ENCODE measurements at regions not wholly inside any gene's neighbourhood (a gene's known extent, or its start where the extent isn't known, plus 50 kb on each side); places are given as distances from the start of the nearest gene placed in this dataset.

GRCh38 chr2:23231865-23232264 lies 153.1 kb upstream of the KLHL29 start:
- TF ChIP-seq CTCF (conservative IDR thresholded peaks at IDR 0.05) (no peak), ZFX (IDR thresholded peaks at IDR 0.05) (no peak)
- H3K27ac ChIP-seq, result no peak overlapping the region

GRCh38 chr2:23235292-23235691 lies 149.7 kb upstream of the KLHL29 start:
- no peak overlapping the region for H3K27ac ChIP-seq
- TF ChIP-seq ZFX (IDR thresholded peaks at IDR 0.05) (no peak), CTCF (conservative IDR thresholded peaks at IDR 0.05) (no peak)

GRCh38 chr2:23235736-23236135 lies 149.2 kb upstream of the KLHL29 start:
- TF ChIP-seq CTCF (conservative IDR thresholded peaks at IDR 0.05) (no peak), ZFX (IDR thresholded peaks at IDR 0.05) (no peak)
- no peak overlapping the region for H3K27ac ChIP-seq

- TF ChIP-seq ZFX (IDR thresholded peaks at IDR 0.05) (no peak), CTCF (conservative IDR thresholded peaks at IDR 0.05) (no peak)
- H3K27ac ChIP-seq, result no peak overlapping the region
These were observed 147.8 kb upstream of the KLHL29 start for GRCh38 chr2:23237147-23237546.

- no peak for TF ChIP-seq ZFX (IDR thresholded peaks at IDR 0.05)
- no peak for TF ChIP-seq CTCF (conservative IDR thresholded peaks at IDR 0.05)
- no peak overlapping the region for H3K27ac ChIP-seq
These were observed 146.8 kb upstream of the KLHL29 start for GRCh38 chr2:23238011-23238657.

- H3K27ac ChIP-seq, result no peak overlapping the region
- TF ChIP-seq ZFX (IDR thresholded peaks at IDR 0.05), result no peak
- TF ChIP-seq CTCF (conservative IDR thresholded peaks at IDR 0.05), result no peak
These were observed 145.6 kb upstream of the KLHL29 start for GRCh38 chr2:23239374-23239773.

GRCh38 chr2:23241121-23241520 lies 143.9 kb upstream of the KLHL29 start:
- TF ChIP-seq CTCF (conservative IDR thresholded peaks at IDR 0.05), result no peak
- TF ChIP-seq ZFX (IDR thresholded peaks at IDR 0.05), result no peak

More at GRCh38 chr2:23241121-23241520, 143.9 kb upstream of the KLHL29 start:
- no peak overlapping the region for H3K27ac ChIP-seq

Data from C4-2B (cell line).